Stimulated activated CD4-positive, alpha-beta T cell treated with anti-CD3 and anti-CD28 coated beads, Interleukin-15, amount 100 ng/mL, for 24 hours (primary cell): ENCODE measurements at regions not wholly inside any gene's neighbourhood (a gene's known extent, or its start where the extent isn't known, plus 50 kb on each side); places are given as distances from the start of the nearest gene placed in this dataset.
"Not testable (repeated sequence)": the region's sequence is repeated elsewhere in the genome, so short reads cannot be mapped to it uniquely, and the experiment has no call there.

ENCODE experiments used
- DNase-seq: peaks from one replicate; pipeline ENCODE4 v3.0.0-alpha.2; 2020

DNA sequence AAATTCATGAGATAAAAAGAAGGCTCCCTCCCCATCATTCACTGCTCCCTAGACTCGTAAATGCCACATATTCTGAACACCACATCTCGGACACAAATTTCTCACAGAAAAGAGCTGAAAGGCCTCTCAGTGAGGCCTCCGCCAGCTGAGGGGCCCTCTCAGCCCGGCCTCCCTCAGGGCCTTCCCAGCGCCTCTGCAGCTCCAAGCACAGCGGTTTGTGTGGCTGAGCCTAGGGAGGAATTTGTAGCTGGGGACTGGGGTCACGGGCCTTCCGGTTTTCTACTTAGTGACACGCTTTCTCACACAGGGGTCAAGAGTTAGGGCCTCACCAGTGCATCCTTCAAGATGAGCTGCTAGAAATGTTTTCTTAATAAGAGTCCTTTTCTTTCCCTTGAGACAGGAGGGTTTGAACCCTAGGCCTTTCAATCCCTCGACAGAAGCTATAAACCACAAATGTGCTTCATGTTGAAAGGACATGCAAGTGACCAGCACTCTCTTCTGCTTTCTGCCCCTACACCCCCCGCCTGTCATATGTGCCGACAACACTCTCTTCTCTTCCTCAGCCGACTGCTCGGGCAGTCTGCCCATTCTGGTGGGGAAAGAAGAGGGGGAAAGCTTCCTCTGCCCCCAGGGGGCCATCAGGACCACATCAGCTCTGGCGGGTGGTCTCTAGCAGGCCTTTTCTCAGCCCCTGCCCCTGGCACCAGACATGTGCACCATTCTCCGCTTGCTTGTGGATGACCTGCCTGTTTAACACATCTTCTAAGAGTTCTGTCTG is 104.9 kb downstream of the CHIC2 start:
- no peak for DNase-seq

DNA sequence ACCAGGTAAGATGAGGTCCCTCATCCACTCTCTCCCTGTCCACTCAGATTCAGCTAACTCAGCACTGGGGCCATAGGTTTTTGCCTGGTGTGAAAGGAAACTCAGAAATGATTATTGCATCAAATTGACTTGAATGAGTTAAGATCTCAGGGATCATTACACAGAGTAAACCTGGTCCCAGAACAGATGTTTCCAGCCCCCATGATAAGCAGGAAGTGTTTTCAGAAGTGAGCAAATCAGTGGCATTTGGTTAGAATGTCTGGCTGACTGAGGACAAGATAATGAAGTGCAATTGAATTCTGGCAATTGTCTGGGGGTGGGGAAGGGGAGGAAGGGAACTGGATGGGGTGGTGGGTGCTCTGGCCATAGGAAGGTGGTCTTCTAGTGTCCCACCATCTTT is 108.0 kb downstream of the CHIC2 start:
- no peak for DNase-seq

DNA sequence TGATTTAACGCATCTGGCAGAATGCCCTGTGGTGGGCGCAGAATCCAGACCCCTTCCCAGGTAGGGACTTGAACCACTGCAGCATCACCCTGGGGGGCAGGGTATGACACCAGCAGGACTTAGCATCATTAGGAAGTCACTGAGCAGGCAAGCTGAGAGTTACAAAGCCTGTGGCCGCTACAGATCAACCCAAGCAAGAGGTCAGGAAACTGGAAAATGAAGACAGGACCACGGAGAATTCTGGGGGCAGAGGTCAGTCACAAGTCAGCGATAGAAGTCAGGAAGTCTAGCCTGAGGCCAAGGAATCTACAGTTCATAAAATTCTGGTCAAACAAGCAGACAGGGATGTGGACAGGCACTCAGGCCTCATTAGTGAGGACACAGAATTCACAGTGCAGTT is 108.4 kb downstream of the CHIC2 start:
- DNase-seq, result no peak

DNA sequence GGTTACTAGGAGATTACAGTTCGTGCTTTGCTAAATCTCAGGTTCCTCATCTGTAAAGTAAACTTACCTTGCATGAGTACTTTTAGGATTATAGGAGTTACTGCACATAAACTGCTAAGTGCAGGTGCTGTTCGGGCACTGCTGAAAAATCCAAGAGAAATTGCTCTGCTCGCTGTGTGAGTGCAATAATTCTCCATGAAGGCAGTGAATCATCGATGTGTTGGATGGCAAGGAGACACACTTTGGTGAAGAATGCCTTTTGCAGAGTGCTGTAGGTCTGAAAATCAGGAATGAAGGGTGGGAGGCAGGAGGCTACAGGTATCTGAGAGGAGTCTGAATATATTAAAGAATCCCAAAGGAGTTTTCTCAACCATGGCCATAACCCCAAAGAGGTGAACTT is 113.0 kb downstream of the CHIC2 start:
- DNase-seq, result no peak

DNA sequence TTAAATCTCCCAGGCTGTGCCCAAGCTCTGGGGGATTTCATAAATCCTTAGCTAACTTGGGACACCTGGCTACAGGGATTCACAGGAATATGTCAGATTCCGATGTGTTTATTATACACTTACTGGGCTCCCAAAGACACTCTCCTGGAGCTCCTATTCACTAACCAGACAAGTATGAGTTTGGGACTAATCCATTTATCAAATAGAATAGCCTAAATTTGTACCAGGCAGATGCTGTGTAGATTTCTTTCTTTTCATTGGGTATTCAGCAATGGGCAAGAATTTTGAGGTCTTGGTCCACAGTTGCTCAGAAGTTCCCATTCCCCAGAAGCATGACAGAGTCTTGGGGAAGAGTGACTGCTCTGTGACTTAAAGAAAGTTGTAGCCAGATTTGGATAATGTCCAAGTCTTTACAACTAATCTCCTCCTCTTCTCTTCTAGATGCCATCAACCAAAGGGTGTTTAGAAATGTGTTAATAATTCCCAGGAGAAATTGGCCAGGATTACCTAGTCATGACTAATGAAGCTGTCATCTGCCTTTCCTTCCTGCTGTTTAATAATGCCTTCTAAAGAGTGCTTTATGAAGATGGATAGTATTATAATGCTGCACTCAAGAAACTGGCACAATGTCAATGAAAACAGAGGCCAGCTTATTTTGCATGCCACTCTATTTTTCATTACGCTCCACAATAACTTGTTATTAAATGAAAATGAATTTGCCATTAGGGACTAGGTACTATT is 120.9 kb downstream of the CHIC2 start:
- DNase-seq, result no peak

DNA sequence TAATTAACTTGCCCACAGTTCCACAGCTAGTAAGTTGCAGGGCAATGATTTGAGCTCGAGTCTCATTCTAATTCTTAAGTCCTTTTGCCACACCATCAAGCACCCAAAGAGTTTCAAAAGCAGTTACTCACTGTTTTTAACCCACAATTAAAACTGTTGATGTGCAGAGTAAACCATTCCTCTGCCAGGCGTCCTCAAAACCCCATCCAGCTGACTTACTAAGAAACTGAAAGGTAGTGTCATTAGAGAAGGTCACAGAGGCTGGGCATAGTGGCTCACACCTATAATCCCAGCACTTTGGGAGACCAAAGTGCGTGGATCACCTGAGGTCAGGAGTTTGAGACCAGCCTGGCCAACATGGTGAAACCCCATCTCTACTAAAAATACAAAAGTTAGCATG is 121.7 kb downstream of the CHIC2 start:
- DNase-seq, result no peak

DNA sequence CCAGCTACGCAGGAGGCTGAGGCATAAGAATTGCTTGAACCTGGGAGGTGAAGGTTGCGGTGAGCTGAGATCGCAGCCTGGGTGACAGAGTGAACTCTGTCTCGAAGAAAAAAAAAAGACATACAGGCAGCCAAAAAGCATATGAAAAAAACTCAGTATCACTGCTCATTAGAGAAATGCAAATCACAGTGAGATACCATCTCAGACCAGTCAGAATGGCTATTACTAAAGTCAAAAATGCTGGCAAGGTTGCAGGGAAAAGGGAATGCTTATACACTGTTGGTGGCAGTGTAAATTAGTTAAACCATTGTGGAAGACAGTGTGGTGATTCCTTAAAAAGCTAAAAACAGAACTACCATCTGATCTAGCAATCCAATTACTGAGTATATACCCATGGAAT is 123.1 kb downstream of the CHIC2 start:
- no peak for DNase-seq

DNA sequence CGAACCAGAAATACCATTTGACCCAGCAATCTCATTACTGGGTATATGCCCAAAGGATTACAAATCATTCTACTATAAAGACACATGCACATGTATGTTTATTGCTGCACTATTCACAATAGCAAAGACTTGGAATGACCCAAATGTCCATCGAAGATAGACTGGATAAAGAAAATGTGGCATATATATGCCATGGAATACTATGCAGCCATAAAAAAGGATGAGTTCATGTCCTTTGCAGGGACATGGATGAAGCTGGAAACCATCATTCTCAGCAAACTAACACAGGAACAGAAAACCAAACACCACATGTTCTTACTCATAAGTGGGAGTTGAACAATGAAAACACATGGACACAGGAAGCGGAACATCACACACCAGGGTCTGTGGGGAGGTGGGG is 124.5 kb downstream of the CHIC2 start:
- DNase-seq, result not testable (repeated sequence)

DNA sequence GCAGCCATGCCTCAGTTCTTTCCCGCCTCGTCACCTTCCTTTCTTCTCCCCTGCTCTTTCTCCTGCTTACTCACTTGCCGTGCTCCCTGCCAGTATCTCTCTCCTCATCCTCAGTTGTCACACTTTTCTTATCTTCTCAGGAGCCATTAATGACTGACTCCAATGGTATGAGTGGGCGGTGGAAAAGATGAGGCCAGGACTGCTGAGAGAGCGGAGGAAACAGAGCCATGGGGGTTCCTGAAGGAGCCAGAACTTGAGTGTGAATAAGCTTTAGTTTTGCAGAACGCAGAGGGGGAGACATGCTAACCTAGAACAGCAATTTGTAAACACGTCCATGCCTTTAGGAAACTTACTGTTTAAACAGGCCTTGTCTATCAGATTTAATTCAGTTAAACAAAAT is 126.5 kb downstream of the CHIC2 start:
- DNase-seq, result no peak

DNA sequence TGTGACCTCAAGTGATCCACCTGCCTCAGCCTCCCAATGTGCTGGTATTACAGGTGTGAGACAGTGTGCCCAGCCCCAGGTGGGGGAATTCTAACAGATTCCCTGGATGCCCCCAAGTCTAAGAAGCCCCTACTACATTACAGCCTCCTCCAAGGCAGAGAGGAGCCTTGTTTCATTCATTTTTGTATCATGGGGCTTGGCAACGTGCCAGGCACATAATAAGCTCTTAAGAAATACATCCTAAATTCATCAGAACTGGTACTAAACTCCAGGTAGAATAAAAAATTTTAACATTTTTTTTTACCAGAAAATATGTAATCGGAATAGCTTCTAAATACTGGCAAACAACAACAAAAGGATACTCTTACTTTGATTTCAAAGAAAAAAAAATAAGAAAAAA is 127.1 kb downstream of the CHIC2 start:
- DNase-seq, result no peak

DNA sequence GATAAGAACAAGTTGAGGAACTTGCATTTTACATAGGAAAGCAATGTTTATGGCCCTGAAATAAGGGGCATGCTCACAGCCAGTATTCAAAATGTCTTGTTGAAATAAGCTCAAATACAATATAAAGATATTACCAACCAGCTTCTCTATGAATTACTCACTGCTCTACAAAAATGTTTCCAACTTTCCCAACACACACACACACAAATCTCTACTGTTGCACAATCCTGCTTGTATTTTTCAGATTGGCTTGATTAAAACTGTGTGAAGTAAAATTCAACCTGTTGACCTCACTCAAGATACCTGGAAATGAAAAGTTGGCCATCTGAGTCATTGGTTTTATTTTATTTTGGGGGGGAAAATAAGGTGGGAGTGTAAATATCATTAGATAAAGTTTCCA is 128.6 kb downstream of the CHIC2 start:
- no peak for DNase-seq

DNA sequence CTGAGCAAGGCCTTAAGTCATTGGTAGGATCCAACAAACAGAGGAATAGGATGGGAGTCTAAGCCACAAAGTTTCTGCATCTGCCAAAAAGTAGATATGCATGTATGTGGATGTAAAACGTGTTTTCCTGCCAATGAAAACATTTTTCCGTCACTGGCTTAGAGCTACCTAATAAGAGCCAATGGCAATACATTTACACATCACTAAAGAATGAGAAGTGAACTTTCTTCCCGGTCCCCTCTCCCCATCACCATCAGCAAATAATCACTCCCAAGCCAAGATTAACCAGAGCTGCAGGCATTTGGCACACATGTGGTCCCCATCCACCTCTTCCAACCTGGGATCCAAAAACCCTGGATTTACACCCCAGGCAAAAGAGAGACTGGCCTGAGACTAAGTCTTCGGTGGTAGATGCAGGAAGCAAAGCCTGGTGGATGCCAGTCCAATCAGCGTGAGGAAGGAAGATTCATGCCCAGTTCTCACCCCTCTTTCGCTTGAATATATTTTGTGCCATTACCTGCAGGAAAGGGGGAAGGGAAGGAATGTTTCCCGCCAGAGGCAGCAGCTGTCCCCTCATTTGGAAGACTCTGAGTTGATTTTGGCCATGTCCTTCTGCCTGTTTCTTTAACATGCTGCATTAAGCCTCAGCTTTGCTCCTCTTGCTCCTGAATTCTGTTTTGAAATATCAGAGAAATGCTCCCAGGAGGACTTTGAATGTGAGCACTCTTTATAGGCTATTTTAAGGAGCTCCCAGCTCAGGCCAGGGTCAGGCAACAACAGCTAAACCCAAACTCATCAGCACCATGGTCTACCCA is 131.4 kb downstream of the CHIC2 start:
- no peak for DNase-seq

DNA sequence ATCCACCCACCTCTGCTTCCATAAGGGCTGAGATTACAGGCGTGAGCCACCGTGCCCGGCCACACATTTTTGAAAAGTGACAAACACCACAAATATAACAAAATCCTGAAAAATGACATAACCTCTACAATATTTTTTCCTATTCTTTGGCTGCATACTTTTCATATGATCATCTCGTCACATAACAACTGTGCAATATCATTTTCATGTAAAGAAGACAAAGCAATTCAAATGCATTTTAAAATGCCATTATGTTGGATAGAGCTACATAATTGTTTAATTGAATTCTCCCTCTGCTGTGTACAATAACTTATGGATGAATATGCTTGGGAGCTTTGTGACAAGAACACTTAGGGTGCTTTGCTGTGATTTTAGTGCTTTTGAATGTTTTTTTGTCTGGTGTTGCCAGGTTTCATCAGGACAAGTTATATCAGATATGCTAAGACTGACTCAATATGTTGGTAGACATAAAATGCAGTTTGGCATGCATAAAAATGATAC is 132.9 kb downstream of the CHIC2 start:
- DNase-seq, result no peak

DNA sequence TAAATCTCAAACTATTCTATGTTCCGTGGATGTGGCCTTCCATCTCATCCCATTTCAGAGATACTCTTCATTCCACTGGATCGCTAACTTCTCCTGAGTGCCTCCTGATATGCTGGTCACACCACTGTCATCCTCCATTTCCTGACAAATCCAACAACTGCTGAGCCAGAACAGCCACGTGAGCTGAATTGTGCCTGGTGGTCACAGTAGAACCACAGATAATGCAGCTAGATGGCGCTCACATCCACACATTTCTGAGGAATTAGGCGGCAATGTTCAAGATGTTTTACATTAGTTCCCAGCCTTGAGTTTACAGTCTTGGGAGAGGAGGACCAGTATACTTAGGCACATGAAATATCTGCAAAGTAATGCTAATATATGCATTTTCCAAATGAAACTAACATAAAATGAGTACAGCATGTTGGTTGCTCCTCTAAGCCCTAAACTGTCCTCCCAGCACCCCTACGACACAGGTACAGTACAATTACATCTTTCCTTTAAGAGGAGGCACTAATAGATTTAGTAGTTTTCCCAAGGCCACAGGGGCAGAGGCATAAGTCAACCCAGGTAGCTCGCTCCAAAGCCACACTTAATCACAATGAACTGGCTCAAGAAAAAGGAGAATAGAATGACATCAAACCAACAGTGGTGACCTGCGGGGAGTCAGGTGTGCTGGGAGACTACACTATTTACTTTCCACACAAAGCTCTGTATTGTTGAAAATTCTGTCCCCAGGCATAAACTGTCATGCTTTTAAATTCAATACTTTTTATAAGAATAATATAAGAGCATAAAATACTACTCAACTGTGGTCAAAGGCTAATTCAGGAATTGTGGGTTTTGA is 134.2 kb downstream of the CHIC2 start:
- peak; percentile 71 for DNase-seq

DNA sequence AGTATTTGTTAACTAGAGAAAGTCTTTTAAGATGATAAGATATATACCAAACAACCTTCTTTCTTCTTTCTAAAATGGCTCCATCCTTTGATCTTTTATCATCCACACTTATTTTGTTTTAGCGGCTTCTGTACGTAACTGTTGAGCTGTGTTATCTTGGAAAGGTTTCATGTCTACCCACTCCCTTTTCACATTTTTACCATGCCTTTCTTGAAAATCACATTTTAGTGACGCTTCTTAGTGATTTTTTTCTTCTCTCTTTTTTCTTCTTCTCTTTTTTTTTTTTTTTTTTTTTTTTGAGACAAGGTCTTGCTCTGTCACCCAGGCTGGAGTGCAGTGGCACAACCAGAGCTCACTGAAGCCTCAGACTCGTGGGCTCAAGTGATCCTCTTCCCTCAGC is 135.1 kb downstream of the CHIC2 start:
- DNase-seq, result no peak

DNA sequence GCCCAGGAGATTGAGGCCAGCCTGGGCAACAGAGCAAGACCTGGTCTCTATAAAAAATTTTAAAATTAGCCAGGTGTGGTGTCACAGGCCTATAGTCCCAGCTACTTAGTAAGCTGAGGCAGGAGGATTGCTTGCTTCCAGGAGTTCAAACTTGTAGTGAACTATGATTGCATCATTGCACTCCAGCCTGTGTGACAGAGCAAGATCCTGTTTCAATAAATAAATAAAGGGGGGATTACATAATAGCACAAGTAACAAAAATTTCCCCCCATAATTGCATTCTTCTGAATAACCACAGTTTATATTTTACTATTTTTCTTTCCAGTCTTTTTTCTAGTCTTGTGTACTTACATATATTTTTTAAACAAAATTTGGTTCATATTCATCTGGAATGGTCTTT is 135.6 kb downstream of the CHIC2 start:
- DNase-seq, result no peak

DNA sequence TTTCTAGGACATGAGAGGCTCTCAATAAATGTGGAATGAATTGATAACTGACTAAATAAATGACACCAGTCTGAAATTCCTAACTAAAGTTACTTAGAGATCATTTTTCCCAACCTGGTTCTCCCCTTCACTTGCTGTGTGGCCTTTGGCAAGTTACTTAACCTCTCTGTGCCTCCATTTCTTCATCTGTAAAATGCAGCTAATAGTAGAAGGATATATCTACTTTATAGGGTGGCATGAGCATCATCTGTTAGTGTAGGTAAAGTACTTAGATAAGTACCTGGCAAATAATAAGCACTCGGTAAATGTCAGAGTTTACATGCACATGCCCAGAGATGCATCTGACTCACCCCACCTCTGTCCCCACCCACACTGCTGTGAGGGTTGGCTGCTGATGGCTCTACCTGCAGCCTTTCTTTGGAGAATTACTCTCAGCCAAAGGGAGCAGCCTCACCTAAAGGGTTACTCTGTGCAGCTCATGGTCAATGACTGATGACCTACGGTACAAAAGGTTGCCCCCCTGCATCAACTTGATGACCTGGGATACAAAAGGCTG is 139.3 kb downstream of the CHIC2 start:
- DNase-seq, result no peak

DNA sequence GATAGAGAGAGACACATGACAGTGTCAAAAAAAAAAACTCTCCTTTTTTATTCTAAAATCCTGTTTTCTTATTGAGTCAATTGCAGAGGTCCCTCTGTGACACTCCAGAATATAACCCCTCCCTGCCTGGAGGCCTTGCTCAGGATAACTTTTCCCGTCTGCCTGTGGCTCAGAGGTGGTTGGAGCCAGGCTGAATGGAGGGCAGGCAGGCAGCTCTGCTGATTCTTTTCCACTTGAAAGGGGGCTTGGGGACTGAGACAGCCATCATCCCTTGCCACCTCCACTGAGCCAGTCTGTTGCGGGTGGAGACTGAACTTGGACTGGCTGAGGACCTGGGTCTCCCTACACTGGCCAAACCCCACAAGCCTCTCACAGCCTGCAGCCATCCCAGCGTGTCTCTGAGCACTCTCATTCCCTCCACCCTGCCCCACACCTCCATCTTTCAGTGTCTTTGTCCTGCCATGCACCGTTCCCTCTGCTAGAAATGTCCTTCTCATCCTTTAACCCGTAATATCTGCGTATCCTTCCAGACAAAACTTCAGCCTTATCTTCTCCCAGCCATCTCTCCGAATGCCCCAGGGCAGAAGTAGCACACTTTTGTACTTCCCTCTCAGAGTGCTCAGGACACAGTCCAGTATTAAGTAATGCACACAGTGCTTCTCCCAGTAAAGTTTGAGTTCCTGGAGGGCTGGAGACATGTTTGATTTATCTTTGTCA is 139.9 kb downstream of the CHIC2 start:
- DNase-seq, result no peak

DNA sequence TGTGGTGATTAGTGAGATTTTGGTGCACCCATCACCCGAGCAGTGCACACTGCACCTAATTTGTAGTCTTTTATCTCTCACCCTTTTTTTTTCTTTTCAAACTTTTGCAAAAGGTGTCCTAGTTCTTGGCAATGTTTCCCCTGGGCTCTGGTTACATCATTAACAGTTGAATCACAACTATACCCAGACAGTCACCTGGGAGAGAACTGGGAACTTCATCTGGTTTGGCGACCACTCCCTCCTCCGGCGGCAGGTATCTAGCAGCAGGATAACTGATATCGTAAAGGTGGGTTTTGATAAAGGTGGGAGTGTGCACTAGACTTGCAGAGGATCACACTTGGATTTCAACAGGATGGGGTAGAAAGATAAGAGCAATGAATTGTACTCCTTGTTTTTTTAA is 140.5 kb downstream of the CHIC2 start:
- DNase-seq, result no peak

DNA sequence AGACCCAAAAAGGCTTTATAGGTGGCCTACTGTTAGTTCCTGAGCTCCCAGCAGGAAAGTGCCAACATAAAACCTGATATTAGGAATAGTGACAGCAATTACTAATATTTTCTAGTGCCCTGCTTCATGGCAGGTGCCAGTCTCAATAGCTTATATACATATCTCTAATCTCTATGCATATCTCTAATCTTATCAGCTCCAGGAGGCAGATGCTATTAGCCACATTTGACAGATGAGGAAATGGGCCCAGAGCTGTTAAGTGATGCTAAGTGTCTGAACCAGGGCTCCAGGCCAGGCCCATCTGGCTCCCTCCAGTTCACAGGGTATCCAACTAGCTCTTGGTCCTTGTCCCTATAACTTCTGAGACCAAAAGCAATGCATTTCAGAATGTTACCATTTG is 142.5 kb downstream of the CHIC2 start:
- no peak for DNase-seq

DNA sequence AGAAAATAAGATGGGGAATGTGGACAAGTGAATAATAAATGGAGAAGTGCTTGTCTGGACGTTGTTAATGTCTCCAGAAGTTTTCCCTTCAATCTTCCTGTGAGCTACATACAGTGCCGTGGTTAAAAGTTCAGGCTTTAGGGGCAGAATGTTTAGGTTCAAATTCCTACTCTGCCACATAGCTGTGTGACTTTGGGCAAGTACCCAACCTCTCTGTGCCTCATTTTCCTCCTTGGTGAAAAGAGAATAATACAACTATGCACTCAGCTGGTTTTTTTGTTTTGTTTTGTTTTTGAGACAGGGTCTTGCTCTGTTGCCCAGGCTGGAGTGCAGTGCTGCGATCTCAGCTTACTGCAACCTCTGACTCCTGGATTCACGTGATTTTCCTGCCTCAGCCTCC is 143.5 kb downstream of the CHIC2 start:
- DNase-seq, result no peak

DNA sequence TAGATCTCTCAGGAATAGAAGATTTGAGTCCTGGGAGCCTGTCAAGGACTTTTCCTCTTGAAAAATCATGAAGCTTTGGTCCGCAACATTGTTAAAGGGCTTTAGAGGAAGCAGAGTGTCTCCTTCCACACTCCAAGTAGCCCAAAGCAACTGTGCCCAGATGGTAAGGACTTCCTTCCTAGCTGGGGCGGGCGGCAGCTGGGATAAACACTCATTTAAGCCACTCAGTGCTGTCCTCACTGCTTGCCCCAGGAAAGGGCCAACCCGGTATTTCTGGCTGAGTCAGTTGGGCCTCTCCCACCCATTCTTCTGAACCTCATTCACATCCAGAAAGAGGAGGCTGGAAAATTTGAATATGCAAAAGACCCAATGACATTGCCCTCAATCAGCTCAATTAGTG is 144.3 kb downstream of the CHIC2 start:
- DNase-seq, result no peak
